H9 (cell line): ENCODE measurements at regions not wholly inside any gene's neighbourhood (a gene's known extent, or its start where the extent isn't known, plus 50 kb on each side); places are given as distances from the start of the nearest gene placed in this dataset.
"Not testable (repeated sequence)": the region's sequence is repeated elsewhere in the genome, so short reads cannot be mapped to it uniquely, and the experiment has no call there.

Experiments used
- DNase-seq: peaks from one replicate; pipeline ENCODE4 v3.0.0-alpha.2; 2017
- H2AFZ ChIP-seq: one replicate; pipeline ENCODE4 v1.6.1; 2013; ENCODE audit warnings: mild to moderate bottlenecking, low read length, control low read depth, moderate library complexity
- H2AK5ac ChIP-seq: 2 replicates; pipeline ENCODE4 v1.6.1; 2013; ENCODE audit warnings: low read length, control low read depth, mixed read lengths; ENCODE audit not compliant: insufficient read length
- H2BK120ac ChIP-seq: one replicate; pipeline ENCODE4 v1.6.1; 2013; ENCODE audit warnings: low read depth, mild to moderate bottlenecking, low read length, control low read depth, inconsistent platforms; ENCODE audit not compliant: poor library complexity, severe bottlenecking
- H2BK12ac ChIP-seq: 2 replicates; pipeline ENCODE4 v1.6.1; 2013; ENCODE audit warnings: low read length, control low read depth, mixed read lengths, low read depth; ENCODE audit not compliant: insufficient read length
- H2BK15ac ChIP-seq: 2 replicates; pipeline ENCODE4 v1.6.1; 2013; ENCODE audit warnings: low read depth, low read length, control low read depth
- H2BK20ac ChIP-seq: one replicate; pipeline ENCODE4 v1.6.1; 2013; ENCODE audit warnings: low read depth, mild to moderate bottlenecking, low read length, control low read depth, inconsistent platforms; ENCODE audit not compliant: poor library complexity, severe bottlenecking
- H2BK5ac ChIP-seq: 2 replicates; pipeline ENCODE4 v1.6.1; 2013; ENCODE audit warnings: low read length, control low read depth, mixed read lengths; ENCODE audit not compliant: insufficient read length
- H3K14ac ChIP-seq: 2 replicates; pipeline ENCODE4 v1.6.1; 2013; ENCODE audit warnings: low read length, control low read depth; ENCODE audit not compliant: insufficient read depth
- H3K18ac ChIP-seq: 2 replicates; pipeline ENCODE4 v1.6.1; 2013; ENCODE audit warnings: low read depth, mild to moderate bottlenecking, mixed read lengths, low read length, control low read depth; ENCODE audit not compliant: insufficient read length
- H3K23ac ChIP-seq: 2 replicates; pipeline ENCODE4 v1.6.1; 2013; ENCODE audit warnings: low read length, control low read depth, mixed read lengths, low read depth; ENCODE audit not compliant: insufficient read length
- H3K23me2 ChIP-seq: 2 replicates; pipeline ENCODE4 v1.6.1; 2013; ENCODE audit warnings: low read depth, mild to moderate bottlenecking, mixed read lengths, low read length, control low read depth; ENCODE audit not compliant: insufficient read length, poor library complexity, severe bottlenecking
- H3K27ac ChIP-seq: 2 replicates; pipeline ENCODE4 v1.5.1; 2013; ENCODE audit warnings: low read length, control low read depth, mixed read lengths, low read depth; ENCODE audit not compliant: insufficient read length
- H3K27me3 ChIP-seq: 2 replicates; pipeline ENCODE4 v1.6.1; 2013; ENCODE audit warnings: low read length, control low read depth, inconsistent platforms; ENCODE audit not compliant: insufficient read depth
- H3K4ac ChIP-seq: 2 replicates; pipeline ENCODE4 v1.6.1; 2013; ENCODE audit warnings: low read depth, mild to moderate bottlenecking, control low read depth, inconsistent platforms, low read length, moderate library complexity
- H3K4me1 ChIP-seq: 2 replicates; pipeline ENCODE4 v1.6.1; 2013; ENCODE audit warnings: low read length, control low read depth, inconsistent platforms; ENCODE audit not compliant: insufficient read depth
- H3K4me2 ChIP-seq: 2 replicates; pipeline ENCODE4 v1.6.1; 2013; ENCODE audit warnings: low read length, control low read depth, mixed read lengths; ENCODE audit not compliant: insufficient read length, insufficient read depth
- H3K56ac ChIP-seq: 2 replicates; pipeline ENCODE4 v1.6.1; 2013; ENCODE audit warnings: low read depth, mild to moderate bottlenecking, mixed read lengths, low read length, control low read depth; ENCODE audit not compliant: insufficient read length
- H3K79me1 ChIP-seq: 2 replicates; pipeline ENCODE4 v1.6.1; 2013; ENCODE audit warnings: low read depth, mild to moderate bottlenecking, moderate library complexity, low read length, control low read depth, inconsistent platforms; ENCODE audit not compliant: insufficient read depth, poor library complexity, severe bottlenecking
- H3K79me2 ChIP-seq: 2 replicates; pipeline ENCODE4 v1.6.1; 2013; ENCODE audit warnings: low read length, control low read depth, inconsistent platforms; ENCODE audit not compliant: insufficient read depth
- H3K9ac ChIP-seq: 2 replicates; pipeline ENCODE4 v1.6.1; 2013; ENCODE audit warnings: low read length, control low read depth, mixed read lengths; ENCODE audit not compliant: insufficient read length; ENCODE audit errors: extremely low read depth
- H3K9me3 ChIP-seq: one replicate; pipeline ENCODE4 v1.6.1; 2013; ENCODE audit warnings: low read depth, low read length, inconsistent platforms; ENCODE audit not compliant: control insufficient read depth
- H3T11ph ChIP-seq: one replicate; pipeline ENCODE4 v1.6.1; 2013; ENCODE audit warnings: mild to moderate bottlenecking, low read length, control low read depth, inconsistent platforms
- H4K20me1 ChIP-seq: one replicate; pipeline ENCODE4 v1.6.1; 2013; ENCODE audit not compliant: control insufficient read depth, insufficient read length, insufficient read depth
- H4K5ac ChIP-seq: 2 replicates; pipeline ENCODE4 v1.6.1; 2013; ENCODE audit warnings: low read depth, mild to moderate bottlenecking, mixed read lengths, low read length, control low read depth; ENCODE audit not compliant: insufficient read length
- H4K8ac ChIP-seq: replicated peaks from 2 replicates; pipeline ENCODE4 v1.6.1; 2013; ENCODE audit warnings: low read length, control low read depth, mixed read lengths, low read depth; ENCODE audit not compliant: insufficient read length
- H4K91ac ChIP-seq: 2 replicates; pipeline ENCODE4 v1.6.1; 2013; ENCODE audit warnings: low read depth, mild to moderate bottlenecking, moderate library complexity, mixed read lengths, low read length, control low read depth; ENCODE audit not compliant: insufficient read length
- H3K27ac Mint-ChIP-seq, 3 experiments: 2 replicates in 2 of 3; 3 replicates in 1 of 3; pipeline ENCODE4 v1.8.0; 2020 to 2021; ENCODE audit warnings: mixed read lengths in 3 of 3, mild to moderate bottlenecking in 1 of 3, moderate library complexity in 1 of 3
- H3K27me3 Mint-ChIP-seq: 2 replicates; pipeline ENCODE4 v1.8.0; 2021; ENCODE audit warnings: low read depth, mild to moderate bottlenecking, moderate library complexity, mixed read lengths
- H3K36me3 Mint-ChIP-seq, 3 experiments: 2 replicates in 2 of 3; 3 replicates in 1 of 3; pipeline ENCODE4 v1.8.0; 2020 to 2021; ENCODE audit warnings: low read depth in 3 of 3, mixed read lengths in 3 of 3; ENCODE audit not compliant: insufficient read depth in 1 of 3
- H3K4me1 Mint-ChIP-seq, 2 experiments: 2 replicates each; pipeline ENCODE4 v1.8.0; 2020; ENCODE audit warnings: mixed read lengths in 2 of 2
- H3K4me3 Mint-ChIP-seq, 2 experiments: 2 replicates in 1 of 2; 3 replicates in 1 of 2; pipeline ENCODE4 v1.8.0; 2020 to 2021; ENCODE audit warnings: mild to moderate bottlenecking in 2 of 2, mixed read lengths in 2 of 2, moderate library complexity in 1 of 2
- H3K9me3 Mint-ChIP-seq, 2 experiments: 2 replicates in 1 of 2; 3 replicates in 1 of 2; pipeline ENCODE4 v1.8.0; 2020; ENCODE audit warnings: mild to moderate bottlenecking in 2 of 2, mixed read lengths in 2 of 2, moderate library complexity in 1 of 2
- CTCF ChIP-seq: fragments of 200-600 bp; sonication (generic); conservative IDR thresholded peaks from 3 replicates; pipeline ENCODE4 v1.8.0; 2021; ENCODE audit warnings: antibody characterized with exemption, mild to moderate bottlenecking
- WGBS: extraction: QIAGEN DNeasy Blood & Tissue Kit; methylation state at CpG from one replicate; pipeline ENCODE4 v1.1.7; 2013; ENCODE audit warnings: missing lambda C conversion rate, low lambda C conversion rate, mixed read lengths; ENCODE audit not compliant: insufficient read length; ENCODE audit errors: extremely low coverage; 5-methylcytosine and 5-hydroxymethylcytosine counted together

GRCh38 chr5:3446410-3446809 lies 149.2 kb upstream of the IRX1 start:
- Histone ChIP-seq H4K91ac (no peak overlapping the region), H2BK20ac (no peak overlapping the region), H3K23me2 (no peaks in the 10 kb centered on the region), H3K4me1 (no peaks in the 10 kb centered on the region), H3K56ac (no peak overlapping the region), H3K79me2 (no peaks in the 10 kb centered on the region), H3K4me2 (no peak overlapping the region), H3K79me1 (no peaks in the 10 kb centered on the region), H3K18ac (no peak overlapping the region), H2AK5ac (no peak overlapping the region), H2BK5ac (no peak overlapping the region), H4K8ac (no peak overlapping the region), H2BK12ac (no peak overlapping the region), H2BK120ac (no peak overlapping the region), H3T11ph (no peak overlapping the region), H2BK15ac (no peak overlapping the region), H2AFZ (no peak overlapping the region), H4K5ac (no peak overlapping the region), H3K9me3 (peaks cover 9% of the 10 kb centered on the region), H3K23ac (no peak overlapping the region), H3K4ac (no peak overlapping the region), H3K14ac (no peak overlapping the region), H3K27me3 (no peaks in the 10 kb centered on the region), H3K9ac (no peak overlapping the region), H4K20me1 (no peaks in the 10 kb centered on the region), H3K27ac (no peak overlapping the region)
- no peak for DNase-seq
- Mint-ChIP-seq H3K4me1 (no peaks in the 10 kb centered on the region), H3K27me3 (no peaks in the 10 kb centered on the region), H3K4me3 (no peak overlapping the region), H3K36me3 (no peaks in the 10 kb centered on the region; a peak in 2 of 7 replicates), H3K9me3 (peaks cover 2 to 3% of the 10 kb centered on the region in 2 experiments; a peak in 1 of 5 replicates), H3K27ac (no peak overlapping the region)
- TF ChIP-seq CTCF = no peak
- WGBS = 100% methylated on average over 2 of the region's 3 CpGs

GRCh38 chr5:3445517-3445916 lies 150.1 kb upstream of the IRX1 start:
- not testable (repeated sequence) for H2AK5ac ChIP-seq, H4K5ac ChIP-seq, H2BK15ac ChIP-seq, H4K91ac ChIP-seq, H3K27ac Mint-ChIP-seq, H3K56ac ChIP-seq, H3K4me2 ChIP-seq, H3K18ac ChIP-seq, H3K9me3 ChIP-seq, H2BK5ac ChIP-seq, DNase-seq, H3K14ac ChIP-seq, H3K27ac ChIP-seq, H2BK20ac ChIP-seq, H3K4me3 Mint-ChIP-seq, H2AFZ ChIP-seq, H3K4ac ChIP-seq, H3K9ac ChIP-seq, H4K20me1 ChIP-seq, H3K79me1 ChIP-seq, H3K27me3 ChIP-seq, H3K9me3 Mint-ChIP-seq, H4K8ac ChIP-seq, H3K36me3 Mint-ChIP-seq, H3K27me3 Mint-ChIP-seq, H2BK12ac ChIP-seq, H3K79me2 ChIP-seq, H2BK120ac ChIP-seq, H3K4me1 ChIP-seq, H3K23me2 ChIP-seq, H3K4me1 Mint-ChIP-seq, H3K23ac ChIP-seq, H3T11ph ChIP-seq
